Progenitor cell of endocrine pancreas (in vitro differentiated cells): ENCODE measurements at regions not wholly inside any gene's neighbourhood (a gene's known extent, or its start where the extent isn't known, plus 50 kb on each side); places are given as distances from the start of the nearest gene placed in this dataset.

Source experiments
- DNase-seq: peaks from one replicate; pipeline ENCODE4 v3.0.0; 2021; ENCODE audit warnings: low spot score; ENCODE audit not compliant: unreplicated experiment
- H3K27ac Mint-ChIP-seq: 2 replicates; pipeline ENCODE4 v1.8.0; 2021; ENCODE audit warnings: mild to moderate bottlenecking, moderate library complexity, mixed read lengths
- H3K27me3 Mint-ChIP-seq: 2 replicates; pipeline ENCODE4 v1.8.0; 2021; ENCODE audit warnings: mixed read lengths
- H3K36me3 Mint-ChIP-seq: 2 replicates; pipeline ENCODE4 v1.8.0; 2022; ENCODE audit warnings: mixed read lengths; ENCODE audit not compliant: insufficient read depth
- H3K4me1 Mint-ChIP-seq: 2 replicates; pipeline ENCODE4 v1.8.0; 2021; ENCODE audit warnings: low read depth, mixed read lengths
- H3K4me3 Mint-ChIP-seq: 2 replicates; pipeline ENCODE4 v1.8.0; 2021; ENCODE audit warnings: low read depth, mild to moderate bottlenecking, moderate library complexity, mixed read lengths
- H3K9me3 Mint-ChIP-seq: 2 replicates; pipeline ENCODE4 v1.8.0; 2021; ENCODE audit warnings: low read depth, mixed read lengths
- CTCF ChIP-seq: fragments of 200-600 bp; sonication (generic); IDR thresholded peaks from one replicate; pipeline ENCODE4 v1.5.0; 2021; ENCODE audit warnings: antibody characterized with exemption, mild to moderate bottlenecking; ENCODE audit not compliant: unreplicated experiment

DNA sequence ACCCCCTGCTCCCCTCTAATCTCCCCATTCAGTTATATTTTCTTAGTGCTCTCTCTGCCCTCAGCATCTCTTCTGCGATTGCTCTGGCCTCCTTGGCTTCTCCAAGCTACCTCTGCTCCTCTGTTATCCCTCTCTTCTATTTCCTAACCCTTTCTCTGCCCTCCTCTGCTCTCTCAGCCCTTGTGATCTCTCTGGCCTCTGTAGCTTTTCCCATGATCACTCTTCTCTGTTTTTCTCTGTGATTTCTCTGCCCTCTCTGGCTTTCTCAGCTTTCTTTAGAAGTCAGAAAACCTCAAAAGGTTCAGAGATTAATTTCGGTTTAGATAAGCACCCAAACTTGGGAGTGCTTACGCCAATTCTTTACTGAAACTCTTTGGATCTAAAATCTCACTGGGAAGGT is 795.0 kb downstream of the DIAPH3 start:
- Mint-ChIP-seq H3K36me3 (no peaks in the 10 kb centered on the region), H3K4me1 (peaks cover 21% of the 10 kb centered on the region), H3K9me3 (no peaks in the 10 kb centered on the region), H3K4me3 (no peak overlapping the region), H3K27me3 (no peaks in the 10 kb centered on the region), H3K27ac (no peak overlapping the region)
- no peak for DNase-seq
- TF ChIP-seq CTCF = no peak

DNA sequence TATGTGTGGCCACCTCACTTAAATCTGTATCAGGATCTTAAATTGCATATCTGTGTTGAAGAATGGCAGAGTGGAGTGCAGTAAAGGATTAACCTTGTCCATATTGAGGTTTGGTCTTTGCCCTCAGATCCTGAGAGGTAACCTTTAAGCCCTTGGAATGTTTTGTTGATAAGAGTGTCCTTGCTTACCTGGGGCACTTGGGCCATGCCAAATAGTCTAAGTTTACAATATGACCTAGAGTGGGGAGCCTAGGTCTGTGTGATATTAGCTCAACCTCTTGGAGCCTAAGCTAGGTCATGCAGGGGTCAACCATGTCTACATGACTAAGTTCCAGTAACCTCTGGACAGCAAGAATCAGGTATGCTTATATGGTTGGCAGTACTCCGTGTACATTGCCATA is 792.5 kb downstream of the DIAPH3 start:
- no peak for DNase-seq
- Mint-ChIP-seq H3K27me3 (no peaks in the 10 kb centered on the region), H3K4me3 (no peak overlapping the region), H3K9me3 (no peaks in the 10 kb centered on the region), H3K36me3 (no peaks in the 10 kb centered on the region), H3K27ac (no peak overlapping the region), H3K4me1 (peaks cover 13% of the 10 kb centered on the region)
- TF ChIP-seq CTCF = no peak

DNA sequence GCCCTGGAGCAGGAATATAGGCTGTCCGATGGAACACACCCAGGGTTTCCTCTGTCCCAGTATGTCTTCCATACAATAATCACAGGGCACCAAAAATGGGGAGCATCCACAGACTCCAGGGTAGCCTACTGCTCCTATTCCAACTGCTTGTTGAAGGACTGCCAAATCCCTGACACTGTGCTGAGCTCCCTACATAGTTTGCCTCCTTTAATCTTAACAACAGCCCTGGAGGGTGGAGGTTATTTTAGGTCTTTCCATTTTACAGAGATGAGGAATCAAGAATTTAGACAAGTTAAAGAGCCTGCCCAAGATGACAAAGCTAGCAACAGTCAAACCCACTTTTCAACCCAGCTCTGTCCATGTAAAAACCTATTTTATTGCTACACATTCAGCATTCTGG is 790.4 kb downstream of the DIAPH3 start:
- no peak for TF ChIP-seq CTCF
- Mint-ChIP-seq H3K27me3 (no peaks in the 10 kb centered on the region), H3K4me1 (peaks cover 8% of the 10 kb centered on the region), H3K27ac (no peak overlapping the region), H3K9me3 (peaks cover 2% of the 10 kb centered on the region), H3K4me3 (no peak overlapping the region), H3K36me3 (no peaks in the 10 kb centered on the region)
- no peak for DNase-seq

- peaks cover 2% of the 10 kb centered on the region for H3K4me1 Mint-ChIP-seq
- H3K9me3 Mint-ChIP-seq = peaks cover 14% of the 10 kb centered on the region
- TF ChIP-seq CTCF = no peak
- H3K36me3 Mint-ChIP-seq = no peaks in the 10 kb centered on the region
- H3K27me3 Mint-ChIP-seq = no peaks in the 10 kb centered on the region
- H3K27ac Mint-ChIP-seq = no peak overlapping the region
- DNase-seq = no peak
- H3K4me3 Mint-ChIP-seq = no peak overlapping the region
Measured at GRCh38 chr13:59374691-59375090, 789.0 kb downstream of the DIAPH3 start.

DNA sequence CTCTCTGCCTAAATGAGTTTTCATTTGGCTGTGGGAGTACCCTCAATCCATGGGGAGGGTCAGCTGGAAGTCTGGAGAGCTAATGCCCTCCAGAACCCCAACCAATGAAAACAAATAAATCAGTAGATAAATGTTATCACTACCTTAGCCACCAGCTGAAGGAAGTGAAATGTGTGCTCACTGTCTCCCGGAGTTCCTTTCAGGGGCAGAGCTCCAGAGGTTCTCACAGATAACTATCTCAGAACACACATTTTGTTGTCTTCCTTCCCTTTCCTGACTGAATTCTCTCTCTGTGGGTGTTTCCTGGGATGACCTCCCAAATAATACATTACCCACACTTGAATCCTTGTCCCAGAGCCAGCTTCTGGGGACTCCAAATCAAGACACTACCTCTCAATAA is 779.6 kb downstream of the DIAPH3 start:
- TF ChIP-seq CTCF = no peak
- Mint-ChIP-seq H3K27ac (no peak overlapping the region), H3K4me3 (no peak overlapping the region), H3K9me3 (peaks cover 40% of the 10 kb centered on the region), H3K27me3 (no peaks in the 10 kb centered on the region), H3K4me1 (peaks cover 3% of the 10 kb centered on the region), H3K36me3 (peaks cover 9% of the 10 kb centered on the region)
- DNase-seq = no peak
